Right lobe of liver (tissue), 6 donors: ENCODE measurements at regions not wholly inside any gene's neighbourhood (a gene's known extent, or its start where the extent isn't known, plus 50 kb on each side); places are given as distances from the start of the nearest gene placed in this dataset.

Experiments used
- ATAC-seq, 4 donors: fragments of 200-7000 bp; cut with Tn5 transposase; one replicate each; pipeline ENCODE4 v1.9.1; 2020; ENCODE audit warnings: mild to moderate bottlenecking in 4 of 4, moderate library complexity in 4 of 4
- DNase-seq, 3 donors: peaks; one replicate each; pipeline ENCODE4 v3.0.0-alpha.2; 2020
- H3K27ac ChIP-seq, 3 donors: fragments of 200-600 bp; one replicate each; pipeline ENCODE4 v1.8.0; 2022
- H3K27me3 ChIP-seq, 2 donors: fragments of 200-600 bp; one replicate each; pipeline ENCODE4 v1.8.0; 2022
- H3K36me3 ChIP-seq, 4 donors: fragments of 200-600 bp; sonication (generic) in 1 of 4; one replicate each; pipeline versions ENCODE4 v1.5.1 to v1.8.0; 2017 to 2022; ENCODE audit warnings: control low read depth in 1 of 4
- H3K4me1 ChIP-seq, 4 donors: fragments of 200-600 bp; sonication (generic) in 1 of 4; one replicate each; pipeline versions ENCODE4 v1.5.1 to v1.8.0; 2017 to 2022; ENCODE audit warnings: control low read depth in 1 of 4
- H3K4me3 ChIP-seq, 3 donors: fragments of 200-600 bp; one replicate each; pipeline ENCODE4 v1.8.0; 2022
- H3K9me3 ChIP-seq, 4 donors: fragments of 200-600 bp; sonication (generic) in 1 of 4; one replicate each; pipeline versions ENCODE4 v1.5.1 to v1.8.0; 2017 to 2022; ENCODE audit warnings: control low read depth in 1 of 4
- CTCF ChIP-seq, 4 donors: fragments of 200-600 bp in 3 of 4; fragments of 450-650 bp in 1 of 4; IDR thresholded peaks; one replicate each; pipeline versions ENCODE4 v1.5.1 to v1.8.0; 2016 to 2022; ENCODE audit warnings: antibody characterized with exemption in 4 of 4, mild to moderate bottlenecking in 2 of 4
- POLR2A ChIP-seq: fragments of 450-650 bp; IDR thresholded peaks from one replicate; pipeline ENCODE4 v1.6.1; 2017; ENCODE audit warnings: antibody characterized with exemption, mild to moderate bottlenecking
- WGBS: methylation state at CpG from one replicate; pipeline ENCODE4 v1.1.6; 2018; ENCODE audit warnings: low coverage, low lambda C conversion rate; ENCODE audit not compliant: insufficient coverage; ENCODE audit errors: missing lambda C conversion rate; 5-methylcytosine and 5-hydroxymethylcytosine counted together
- intact Hi-C, 2 donors: fragments of 100-400 bp; cut with DNase I; formaldehyde crosslinking; loops; one replicate each; pipeline versions ENCODE4 v1.11.2 to v1.14.1; 2022
- donor health status: DM: no; HTN: yes; CAD: no.
- donor health status: DM: no; HTN: no; CAD: no.
- donor health status: DM: no; HTN: no; CAD: no.
- donor health status: DM: no; HTN: yes; CAD: no.
- donor health status: DM: no; HTN: yes; CAD: no.

GRCh38 chr11:12617632-12618031 is 56.6 kb upstream of the TEAD1 start:
- intact Hi-C loops = no loop called here
- ATAC-seq = no peak

GRCh38 chr11:12618743-12619540 is 55.3 kb upstream of the TEAD1 start:
- no peak for TF ChIP-seq POLR2A
- TF ChIP-seq CTCF (IDR thresholded peaks at IDR 0.05) = no peak
- WGBS = 92% methylated on average over 2 of the region's 2 CpGs
- H3K4me1 ChIP-seq = no peaks in the 10 kb centered on the region
- peaks cover 0 to 8% (median 0%) of the 10 kb centered on the region in 4 donors for H3K9me3 ChIP-seq
- H3K27ac ChIP-seq = no peak overlapping the region
- ATAC-seq (no peak), DNase-seq (no peak)
- H3K36me3 ChIP-seq = no peaks in the 10 kb centered on the region
- no peaks in the 10 kb centered on the region for H3K27me3 ChIP-seq
- H3K4me3 ChIP-seq = no peak overlapping the region
- intact Hi-C loops = no loop called here

More at GRCh38 chr11:12617632-12618031, 56.6 kb upstream of the TEAD1 start:
- H3K27ac ChIP-seq = no peak overlapping the region
- no peak for DNase-seq
- TF ChIP-seq CTCF (IDR thresholded peaks at IDR 0.05) (no peak), POLR2A (no peak)
- 77% methylated on average over 3 of the region's 3 CpGs for WGBS
- no peak overlapping the region for H3K4me3 ChIP-seq
- no peaks in the 10 kb centered on the region for H3K27me3 ChIP-seq
- no peaks in the 10 kb centered on the region for H3K4me1 ChIP-seq
- H3K36me3 ChIP-seq = no peaks in the 10 kb centered on the region
- no peaks in the 10 kb centered on the region for H3K9me3 ChIP-seq

- intact Hi-C loops = no loop called here
- TF ChIP-seq POLR2A = no peak
- no peak for TF ChIP-seq CTCF (IDR thresholded peaks at IDR 0.05)
- Histone ChIP-seq H3K36me3 (no peaks in the 10 kb centered on the region), H3K27ac (no peak overlapping the region), H3K4me3 (no peak overlapping the region), H3K27me3 (no peaks in the 10 kb centered on the region), H3K4me1 (no peaks in the 10 kb centered on the region), H3K9me3 (peaks cover 0 to 21% (median 0%) of the 10 kb centered on the region in 4 donors)
- DNase-seq (no peak), ATAC-seq (no peak)
- 0% methylated on average over 1 of the region's 1 CpG for WGBS
Observed at GRCh38 chr11:12623869-12624268, 50.4 kb upstream of the TEAD1 start.
